ENCODE measurements at regions not wholly inside any gene's neighbourhood (a gene's known extent, or its start where the extent isn't known, plus 50 kb on each side); places are given as distances from the start of the nearest gene placed in this dataset.

DNA sequence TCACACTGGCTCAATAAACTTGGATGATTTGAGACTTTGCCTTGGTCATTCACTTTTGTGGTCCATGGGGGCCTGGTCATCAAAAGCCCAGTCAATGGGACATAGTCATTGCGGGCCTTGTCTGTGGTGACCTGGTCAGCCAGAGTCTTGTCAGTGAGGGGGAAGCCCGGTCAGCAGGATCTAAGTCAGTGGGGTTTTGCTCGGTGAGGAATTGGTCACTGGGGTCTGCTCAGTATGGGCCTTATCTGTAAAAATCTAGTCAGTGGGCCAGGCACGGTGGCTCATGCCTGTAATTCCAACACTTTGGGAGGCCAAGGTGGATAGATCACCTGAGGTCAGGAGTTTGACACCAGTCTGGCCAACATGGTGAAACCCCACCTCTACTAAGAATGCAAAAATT lies 63.7 kb upstream of the TPM4 start:
- TF ChIP-seq, protein P1, sequence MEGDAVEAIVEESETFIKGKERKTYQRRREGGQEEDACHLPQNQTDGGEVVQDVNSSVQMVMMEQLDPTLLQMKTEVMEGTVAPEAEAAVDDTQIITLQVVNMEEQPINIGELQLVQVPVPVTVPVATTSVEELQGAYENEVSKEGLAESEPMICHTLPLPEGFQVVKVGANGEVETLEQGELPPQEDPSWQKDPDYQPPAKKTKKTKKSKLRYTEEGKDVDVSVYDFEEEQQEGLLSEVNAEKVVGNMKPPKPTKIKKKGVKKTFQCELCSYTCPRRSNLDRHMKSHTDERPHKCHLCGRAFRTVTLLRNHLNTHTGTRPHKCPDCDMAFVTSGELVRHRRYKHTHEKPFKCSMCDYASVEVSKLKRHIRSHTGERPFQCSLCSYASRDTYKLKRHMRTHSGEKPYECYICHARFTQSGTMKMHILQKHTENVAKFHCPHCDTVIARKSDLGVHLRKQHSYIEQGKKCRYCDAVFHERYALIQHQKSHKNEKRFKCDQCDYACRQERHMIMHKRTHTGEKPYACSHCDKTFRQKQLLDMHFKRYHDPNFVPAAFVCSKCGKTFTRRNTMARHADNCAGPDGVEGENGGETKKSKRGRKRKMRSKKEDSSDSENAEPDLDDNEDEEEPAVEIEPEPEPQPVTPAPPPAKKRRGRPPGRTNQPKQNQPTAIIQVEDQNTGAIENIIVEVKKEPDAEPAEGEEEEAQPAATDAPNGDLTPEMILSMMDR (IDR thresholded peaks at IDR 0.05; ENCODE audit: low read depth, low read length) = no peak
- TF ChIP-seq POLR2A (IDR thresholded peaks at IDR 0.05; ENCODE audit: extremely low read depth, insufficient read length) (no peak), MYC (IDR thresholded peaks at IDR 0.05; ENCODE audit: low read depth, low read length) (no peak), MAX (IDR thresholded peaks at IDR 0.05; ENCODE audit: low read depth, low read length) (no peak)

Measured in NB4 (cell line).